GM12874 (cell line): ENCODE measurements at regions not wholly inside any gene's neighbourhood (a gene's known extent, or its start where the extent isn't known, plus 50 kb on each side); places are given as distances from the start of the nearest gene placed in this dataset.

Source experiments
- CTCF ChIP-seq: IDR thresholded peaks from 2 replicates; pipeline ENCODE4 v1.5.1; 2011; ENCODE audit warnings: low read depth, mild to moderate bottlenecking, control low read depth, low read length, moderate library complexity; ENCODE audit not compliant: insufficient read depth

- TF ChIP-seq CTCF, result no peak
Measured at GRCh38 chr10:44743535-44743934, 167.6 kb upstream of the TMEM72 start.

- TF ChIP-seq CTCF, result no peak
Measured at GRCh38 chr10:44745920-44746319, 165.2 kb upstream of the TMEM72 start.

- TF ChIP-seq CTCF, result no peak
Measured at GRCh38 chr10:44747593-44748172, 163.5 kb upstream of the TMEM72 start.

- no peak for TF ChIP-seq CTCF
Measured at GRCh38 chr10:44749151-44749550, 162.0 kb upstream of the TMEM72 start.

- TF ChIP-seq CTCF, result no peak
Measured at GRCh38 chr10:44752451-44753441, 158.4 kb upstream of the TMEM72 start.

GRCh38 chr10:44755481-44755880 lies 155.7 kb upstream of the TMEM72 start:
- no peak for TF ChIP-seq CTCF

- TF ChIP-seq CTCF, result no peak
Measured at GRCh38 chr10:44756216-44756615, 154.9 kb upstream of the TMEM72 start.
